HEK293 (cell line): ENCODE measurements at regions not wholly inside any gene's neighbourhood (a gene's known extent, or its start where the extent isn't known, plus 50 kb on each side); places are given as distances from the start of the nearest gene placed in this dataset.

ENCODE experiments used
- CTCF ChIA-PET: fragments of 350-600 bp; formaldehyde crosslinking; extraction: SDS; loops from one replicate; lab custom pipeline; 2021; ENCODE audit warnings: antibody characterized with exemption; lab: Yijun Ruan, JAX
- POLR2A ChIA-PET: fragments of 300-600 bp; formaldehyde crosslinking; extraction: SDS; loops from one replicate; lab custom pipeline; 2020; ENCODE audit warnings: antibody characterized with exemption, inconsistent platforms; lab: Yijun Ruan, JAX
- H3K27ac ChIP-seq: fragments of 200-500 bp; sonication (Bioruptor generic); 2 replicates; pipeline ENCODE4 v1.5.1; 2014; ENCODE audit warnings: low read depth, low read length, control low read depth, inconsistent platforms; ENCODE audit errors: extremely low read depth
- H3K36me3 ChIP-seq, 2 experiments: fragments of 200-500 bp in 1 of 2; sonication (Bioruptor generic) in 1 of 2; 1 replicate in 1 of 2; 2 replicates in 1 of 2; pipeline ENCODE4 v1.5.1; 2014 to 2017; ENCODE audit warnings: inconsistent platforms in 2 of 2, low read length in 2 of 2; ENCODE audit not compliant: control insufficient read depth in 2 of 2, insufficient read depth in 1 of 2
- H3K4me1 ChIP-seq: fragments of 200-500 bp; sonication (Bioruptor generic); 2 replicates; pipeline ENCODE4 v1.5.1; 2014; ENCODE audit warnings: mild to moderate bottlenecking, low read length, inconsistent platforms; ENCODE audit not compliant: control insufficient read depth, insufficient read depth
- H3K4me3 ChIP-seq: 2 replicates; pipeline ENCODE4 v1.5.1; 2011; ENCODE audit warnings: low read depth, mild to moderate bottlenecking, control low read depth, low read length, moderate library complexity
- H3K9me3 ChIP-seq: fragments of 200-500 bp; sonication (Bioruptor generic); 2 replicates; pipeline ENCODE4 v1.5.1; 2014; ENCODE audit warnings: low read depth, low read length, inconsistent platforms; ENCODE audit not compliant: control insufficient read depth, insufficient read depth
- BCL6B ChIP-seq: fragments of 450-650 bp; formaldehyde crosslinking; IDR thresholded peaks from 2 replicates; pipeline ENCODE4 v1.5.1; 2017; ENCODE audit warnings: missing biosample characterization, missing genetic modification characterization
- GFI1B ChIP-seq: fragments of 450-650 bp; formaldehyde crosslinking; IDR thresholded peaks from 2 replicates; pipeline ENCODE4 v1.5.1; 2016; ENCODE audit warnings: missing biosample characterization, missing genetic modification characterization
- GLIS1 ChIP-seq: fragments of 450-650 bp; formaldehyde crosslinking; IDR thresholded peaks from 2 replicates; pipeline ENCODE4 v1.5.1; 2016; ENCODE audit warnings: missing biosample characterization, missing genetic modification characterization
- HOXC10 ChIP-seq: sonication (generic); formaldehyde crosslinking; IDR thresholded peaks from 2 replicates; pipeline ENCODE4 v1.8.1; 2023; ENCODE audit warnings: mild to moderate bottlenecking, missing genetic modification reagents
- HOXD13 ChIP-seq: sonication (generic); formaldehyde crosslinking; IDR thresholded peaks from 2 replicates; pipeline ENCODE4 v1.8.0; 2022; ENCODE audit warnings: missing genetic modification reagents, borderline replicate concordance
- IKZF3 ChIP-seq: fragments of 450-650 bp; IDR thresholded peaks from 2 replicates; pipeline ENCODE4 v1.5.0; 2018; ENCODE audit warnings: missing biosample characterization, mild to moderate bottlenecking, missing genetic modification characterization, moderate library complexity
- KLF16 ChIP-seq: fragments of 450-650 bp; formaldehyde crosslinking; IDR thresholded peaks from 2 replicates; pipeline ENCODE4 v1.5.1; 2017; ENCODE audit warnings: missing biosample characterization, missing genetic modification characterization
- KLF9 ChIP-seq: fragments of 450-650 bp; formaldehyde crosslinking; IDR thresholded peaks from 2 replicates; pipeline ENCODE4 v1.5.1; 2016; ENCODE audit warnings: missing biosample characterization, missing genetic modification characterization, low read depth
- MYNN ChIP-seq: fragments of 450-650 bp; formaldehyde crosslinking; IDR thresholded peaks from 2 replicates; pipeline ENCODE4 v1.5.1; 2016; ENCODE audit warnings: missing biosample characterization, missing genetic modification characterization, borderline replicate concordance
- TRIM28 ChIP-seq: IDR thresholded peaks from 2 replicates; pipeline ENCODE4 v1.6.1; 2011; ENCODE audit warnings: low read length, control low read depth, borderline replicate concordance
- ZFP3 ChIP-seq: fragments of 450-650 bp; formaldehyde crosslinking; IDR thresholded peaks from 2 replicates; pipeline ENCODE4 v1.5.1; 2016; ENCODE audit warnings: low read depth, missing biosample characterization, missing genetic modification characterization
- ZFP37 ChIP-seq: fragments of 450-650 bp; formaldehyde crosslinking; IDR thresholded peaks from 2 replicates; pipeline ENCODE4 v1.5.1; 2016; ENCODE audit warnings: missing biosample characterization, missing genetic modification characterization
- ZNF140 ChIP-seq: fragments of 450-650 bp; formaldehyde crosslinking; IDR thresholded peaks from 2 replicates; pipeline ENCODE4 v1.5.1; 2016; ENCODE audit warnings: missing biosample characterization, missing genetic modification characterization
- ZNF184 ChIP-seq: fragments of 450-650 bp; IDR thresholded peaks from 2 replicates; pipeline ENCODE4 v1.5.1; 2018; ENCODE audit warnings: missing biosample characterization, mild to moderate bottlenecking, missing genetic modification characterization
- ZNF2 ChIP-seq: fragments of 450-650 bp; formaldehyde crosslinking; IDR thresholded peaks from 2 replicates; pipeline ENCODE4 v1.5.1; 2016; ENCODE audit warnings: missing biosample characterization, missing genetic modification characterization
- ZNF202 ChIP-seq: fragments of 450-650 bp; formaldehyde crosslinking; IDR thresholded peaks from 2 replicates; pipeline ENCODE4 v1.5.1; 2016; ENCODE audit warnings: missing biosample characterization, missing genetic modification characterization, borderline replicate concordance
- ZNF23 ChIP-seq: fragments of 450-650 bp; formaldehyde crosslinking; IDR thresholded peaks from 2 replicates; pipeline ENCODE4 v1.5.1; 2016; ENCODE audit warnings: missing biosample characterization, missing genetic modification characterization, borderline replicate concordance
- ZNF248 ChIP-seq: fragments of 450-650 bp; formaldehyde crosslinking; IDR thresholded peaks from 2 replicates; pipeline ENCODE4 v1.5.1; 2017; ENCODE audit warnings: missing biosample characterization, missing genetic modification characterization
- ZNF266 ChIP-seq: fragments of 450-650 bp; formaldehyde crosslinking; IDR thresholded peaks from 2 replicates; pipeline ENCODE4 v1.5.1; 2016; ENCODE audit warnings: missing biosample characterization, missing genetic modification characterization, low read depth
- ZNF280C ChIP-seq: fragments of 450-650 bp; formaldehyde crosslinking; IDR thresholded peaks from 2 replicates; pipeline ENCODE4 v1.5.1; 2016; ENCODE audit warnings: missing biosample characterization, missing genetic modification characterization
- ZNF302 ChIP-seq: fragments of 450-650 bp; formaldehyde crosslinking; IDR thresholded peaks from 2 replicates; pipeline ENCODE4 v1.5.1; 2016; ENCODE audit warnings: missing biosample characterization, missing genetic modification characterization, low read depth
- ZNF501 ChIP-seq: fragments of 450-650 bp; formaldehyde crosslinking; IDR thresholded peaks from 2 replicates; pipeline ENCODE4 v1.5.1; 2016; ENCODE audit warnings: missing biosample characterization, missing genetic modification characterization
- ZNF529 ChIP-seq: fragments of 450-650 bp; formaldehyde crosslinking; IDR thresholded peaks from 2 replicates; pipeline ENCODE4 v1.5.1; 2017; ENCODE audit warnings: missing genetic modification characterization, missing biosample characterization; ENCODE audit not compliant: insufficient replicate concordance
- ZNF654 ChIP-seq: fragments of 450-650 bp; formaldehyde crosslinking; IDR thresholded peaks from 2 replicates; pipeline ENCODE4 v1.5.1; 2016; ENCODE audit warnings: low read depth, missing biosample characterization, missing genetic modification characterization
- ZNF791 ChIP-seq: fragments of 450-650 bp; formaldehyde crosslinking; IDR thresholded peaks from 2 replicates; pipeline ENCODE4 v1.5.1; 2016; ENCODE audit warnings: missing biosample characterization, missing genetic modification characterization
- ZNF792 ChIP-seq: fragments of 450-650 bp; formaldehyde crosslinking; IDR thresholded peaks from 2 replicates; pipeline ENCODE4 v1.5.1; 2016; ENCODE audit warnings: missing biosample characterization, missing genetic modification characterization
- ZSCAN16 ChIP-seq: fragments of 450-650 bp; formaldehyde crosslinking; IDR thresholded peaks from 2 replicates; pipeline ENCODE4 v1.5.1; 2016; ENCODE audit warnings: missing biosample characterization, missing genetic modification characterization
- TF ChIP-seq, protein P1 (sequence below): fragments of 450-650 bp; formaldehyde crosslinking; IDR thresholded peaks from 2 replicates; pipeline ENCODE4 v1.5.1; 2016; ENCODE audit warnings: missing biosample characterization, missing genetic modification characterization

DNA sequence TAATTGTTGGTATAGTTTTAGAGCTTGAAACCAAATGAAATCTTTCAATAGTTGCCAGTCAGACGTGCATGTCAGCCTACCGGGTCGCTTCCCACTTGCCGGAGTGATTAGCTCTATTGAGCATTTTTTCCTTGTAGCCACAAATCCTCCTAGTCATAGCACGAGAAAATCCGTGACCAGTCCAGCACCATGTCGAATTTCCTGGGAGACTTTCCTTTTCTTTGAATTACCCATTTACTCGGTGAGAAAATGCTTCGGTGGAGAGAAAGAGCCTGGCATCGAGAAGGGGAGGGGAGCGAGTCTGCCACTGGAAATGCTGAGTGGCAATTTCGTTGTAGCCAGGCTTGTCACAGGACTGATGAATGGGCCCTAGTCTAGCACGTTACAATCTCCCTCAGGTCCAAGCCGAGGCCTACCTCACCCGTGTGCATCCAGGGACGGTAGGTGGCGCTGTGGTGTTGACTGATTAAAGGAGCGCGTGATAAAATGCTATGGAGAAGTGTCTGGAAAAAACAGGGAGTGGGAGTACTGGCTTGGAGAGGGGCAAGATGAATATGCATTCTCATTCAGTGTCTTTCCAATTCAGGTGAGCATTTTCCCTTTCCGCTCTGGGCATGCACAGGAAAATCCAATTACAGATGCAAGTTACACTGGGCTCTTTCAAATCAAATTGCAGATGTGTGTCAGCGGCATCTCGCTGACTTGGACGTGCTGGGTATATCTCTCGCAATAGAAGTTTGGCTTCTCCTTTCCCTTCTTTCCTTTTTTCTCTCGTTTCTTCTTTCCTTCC, 238.8 kb downstream of the EDEM1 start:
- POLR2A ChIA-PET: no interaction called here
- Histone ChIP-seq H3K27ac (no peak overlapping the region), H3K36me3 (no peaks in the 10 kb centered on the region), H3K4me1 (no peaks in the 10 kb centered on the region), H3K4me3 (no peak overlapping the region), H3K9me3 (no peaks in the 10 kb centered on the region)
- TF ChIP-seq ZNF23 (tag by site-specific recombination) (no peak), BCL6B (tag by site-specific recombination) (no peak), MYNN (tag by site-specific recombination) (no peak), ZNF248 (no peak), ZNF140 (tag by site-specific recombination) (no peak), IKZF3 (tag by site-specific recombination) (peak; percentile 80), ZNF302 (tag by site-specific recombination) (no peak), HOXD13 (no peak), GLIS1 (tag by site-specific recombination) (no peak), TRIM28 (no peak), HOXC10 (CRISPR knock-in tag) (no peak), KLF16 (tag by site-specific recombination) (no peak), ZNF791 (no peak), ZNF529 (no peak), ZNF501 (tag by site-specific recombination) (no peak), ZNF266 (no peak), ZNF202 (no peak), KLF9 (tag by site-specific recombination) (no peak), ZNF2 (tag by site-specific recombination) (peak; percentile 79; the same call in 1 of the 2 replicates), ZFP3 (tag by site-specific recombination) (no peak), ZNF184 (tag by site-specific recombination) (no peak), ZNF280C (tag by site-specific recombination) (no peak), ZNF654 (tag by site-specific recombination) (peak; percentile 96), ZSCAN16 (tag by site-specific recombination) (no peak), GFI1B (tag by site-specific recombination) (no peak), ZNF792 (tag by site-specific recombination) (no peak), ZFP37 (no peak)
- TF ChIP-seq, protein P1, sequence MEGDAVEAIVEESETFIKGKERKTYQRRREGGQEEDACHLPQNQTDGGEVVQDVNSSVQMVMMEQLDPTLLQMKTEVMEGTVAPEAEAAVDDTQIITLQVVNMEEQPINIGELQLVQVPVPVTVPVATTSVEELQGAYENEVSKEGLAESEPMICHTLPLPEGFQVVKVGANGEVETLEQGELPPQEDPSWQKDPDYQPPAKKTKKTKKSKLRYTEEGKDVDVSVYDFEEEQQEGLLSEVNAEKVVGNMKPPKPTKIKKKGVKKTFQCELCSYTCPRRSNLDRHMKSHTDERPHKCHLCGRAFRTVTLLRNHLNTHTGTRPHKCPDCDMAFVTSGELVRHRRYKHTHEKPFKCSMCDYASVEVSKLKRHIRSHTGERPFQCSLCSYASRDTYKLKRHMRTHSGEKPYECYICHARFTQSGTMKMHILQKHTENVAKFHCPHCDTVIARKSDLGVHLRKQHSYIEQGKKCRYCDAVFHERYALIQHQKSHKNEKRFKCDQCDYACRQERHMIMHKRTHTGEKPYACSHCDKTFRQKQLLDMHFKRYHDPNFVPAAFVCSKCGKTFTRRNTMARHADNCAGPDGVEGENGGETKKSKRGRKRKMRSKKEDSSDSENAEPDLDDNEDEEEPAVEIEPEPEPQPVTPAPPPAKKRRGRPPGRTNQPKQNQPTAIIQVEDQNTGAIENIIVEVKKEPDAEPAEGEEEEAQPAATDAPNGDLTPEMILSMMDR (tag by site-specific recombination): peak; percentile 42
- CTCF ChIA-PET: interaction anchor here (0.6 to 1.4 kb wide), 13 partner anchors 9 to 1943 kb away, joined by 3 to 12 read pairs (median 3); no protein-coding TSS in a partner anchor
